Trophoblast cell (in vitro differentiated cells and primary cell): ENCODE measurements at regions not wholly inside any gene's neighbourhood (a gene's known extent, or its start where the extent isn't known, plus 50 kb on each side); places are given as distances from the start of the nearest gene placed in this dataset.

Experiments
- DNase-seq, 2 donors: peaks; one replicate each; pipeline ENCODE4 v3.0.0-alpha.2; 2016
- H2AFZ ChIP-seq: 2 replicates; pipeline ENCODE4 v1.6.1; 2013; ENCODE audit warnings: low read length, moderate library complexity, mild to moderate bottlenecking; ENCODE audit not compliant: insufficient read depth, poor library complexity
- H2AK5ac ChIP-seq: 2 replicates; pipeline ENCODE4 v1.6.1; 2013; ENCODE audit warnings: mild to moderate bottlenecking, low read length
- H2BK120ac ChIP-seq: 2 replicates; pipeline ENCODE4 v1.6.1; 2013; ENCODE audit warnings: low read length, mild to moderate bottlenecking, moderate library complexity; ENCODE audit not compliant: insufficient read depth, poor library complexity
- H2BK12ac ChIP-seq: 2 replicates; pipeline ENCODE4 v1.6.1; 2013; ENCODE audit warnings: mild to moderate bottlenecking, low read length, moderate library complexity
- H2BK5ac ChIP-seq: 2 replicates; pipeline ENCODE4 v1.6.1; 2013; ENCODE audit warnings: low read length, low read depth, moderate library complexity, mild to moderate bottlenecking; ENCODE audit not compliant: poor library complexity
- H3K14ac ChIP-seq: 2 replicates; pipeline ENCODE4 v1.6.1; 2013; ENCODE audit warnings: mild to moderate bottlenecking, low read length
- H3K18ac ChIP-seq: 2 replicates; pipeline ENCODE4 v1.6.1; 2013; ENCODE audit warnings: mild to moderate bottlenecking, low read length
- H3K23ac ChIP-seq: 2 replicates; pipeline ENCODE4 v1.6.1; 2013; ENCODE audit warnings: low read length
- H3K27ac ChIP-seq: 2 replicates; pipeline ENCODE4 v1.5.1; 2013; ENCODE audit warnings: low read depth, mild to moderate bottlenecking, inconsistent platforms, low read length, moderate library complexity
- H3K27me3 ChIP-seq: 2 replicates; pipeline ENCODE4 v1.6.1; 2013; ENCODE audit warnings: inconsistent platforms, mild to moderate bottlenecking, low read length, moderate library complexity; ENCODE audit not compliant: insufficient read depth
- H3K36me3 ChIP-seq, 2 experiments: 1 replicate in 1 of 2; 2 replicates in 1 of 2; pipeline ENCODE4 v1.6.1; 2013; ENCODE audit warnings: low read length in 2 of 2, mild to moderate bottlenecking in 2 of 2, moderate library complexity in 1 of 2; ENCODE audit not compliant: insufficient read depth in 2 of 2, control insufficient read depth in 1 of 2
- H3K4ac ChIP-seq: 2 replicates; pipeline ENCODE4 v1.6.1; 2013; ENCODE audit warnings: low read depth, mild to moderate bottlenecking, low read length, moderate library complexity
- H3K4me1 ChIP-seq, 2 experiments: 1 replicate in 1 of 2; 2 replicates in 1 of 2; pipeline ENCODE4 v1.6.1; 2013; ENCODE audit warnings: low read length in 2 of 2, mild to moderate bottlenecking in 2 of 2, moderate library complexity in 1 of 2; ENCODE audit not compliant: insufficient read depth in 2 of 2, control insufficient read depth in 1 of 2
- H3K4me2 ChIP-seq: 2 replicates; pipeline ENCODE4 v1.6.1; 2013; ENCODE audit warnings: inconsistent platforms, mild to moderate bottlenecking, low read length, moderate library complexity
- H3K4me3 ChIP-seq: 2 replicates; pipeline ENCODE4 v1.5.1; 2013; ENCODE audit warnings: mild to moderate bottlenecking, low read depth, low read length, inconsistent platforms
- H3K79me1 ChIP-seq: one replicate; pipeline ENCODE4 v1.6.1; 2013; ENCODE audit warnings: low read length
- H3K79me2 ChIP-seq: 2 replicates; pipeline ENCODE4 v1.6.1; 2013; ENCODE audit warnings: low read length, mild to moderate bottlenecking; ENCODE audit not compliant: control insufficient read depth, insufficient read depth, poor library complexity
- H3K9ac ChIP-seq: 2 replicates; pipeline ENCODE4 v1.6.1; 2013; ENCODE audit warnings: mild to moderate bottlenecking, low read length
- H3K9me3 ChIP-seq: 2 replicates; pipeline ENCODE4 v1.6.1; 2013; ENCODE audit warnings: low read depth, mild to moderate bottlenecking, control low read depth, inconsistent platforms, low read length; ENCODE audit not compliant: insufficient read depth
- H4K12ac ChIP-seq: 2 replicates; pipeline ENCODE4 v1.6.1; 2013; ENCODE audit warnings: low read depth, mild to moderate bottlenecking, low read length, moderate library complexity
- H4K8ac ChIP-seq: 2 replicates; pipeline ENCODE4 v1.6.1; 2013; ENCODE audit warnings: low read depth, mild to moderate bottlenecking, low read length, moderate library complexity
- H4K91ac ChIP-seq: one replicate; pipeline ENCODE4 v1.6.1; 2013; ENCODE audit warnings: low read depth, mild to moderate bottlenecking, low read length, moderate library complexity
- WGBS: extraction: QIAGEN DNeasy Blood & Tissue Kit; methylation state at CpG from one replicate; pipeline ENCODE4 v1.1.7; 2013; ENCODE audit warnings: missing lambda C conversion rate; ENCODE audit not compliant: insufficient read length, insufficient coverage; ENCODE audit errors: extremely low coverage; 5-methylcytosine and 5-hydroxymethylcytosine counted together

DNA sequence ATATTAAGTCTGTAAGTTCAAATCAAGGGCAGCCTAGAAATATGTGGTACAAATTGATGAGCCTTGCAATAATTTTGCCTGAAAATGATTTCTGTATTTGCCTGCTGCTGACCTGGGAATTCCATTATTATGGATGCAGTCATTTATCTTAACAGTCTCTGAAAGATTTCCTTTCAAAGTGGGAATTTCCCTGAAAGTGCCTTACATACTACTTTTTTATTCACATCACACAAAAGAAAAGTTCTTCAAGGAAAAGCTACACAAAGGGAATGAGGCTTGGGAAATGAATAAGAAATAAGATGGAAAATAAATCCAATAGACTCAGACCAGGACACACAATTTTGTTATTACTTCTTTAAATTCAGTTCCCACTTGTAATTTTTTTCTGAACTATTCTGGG lies 537.8 kb upstream of the PTGER4 start:
- no peak overlapping the region for H3K9ac ChIP-seq
- no peaks in the 10 kb centered on the region for H3K36me3 ChIP-seq
- no peaks in the 10 kb centered on the region for H3K79me1 ChIP-seq
- no peak overlapping the region for H3K4ac ChIP-seq
- H4K91ac ChIP-seq = no peak overlapping the region
- H3K4me3 ChIP-seq = no peak overlapping the region
- H2AFZ ChIP-seq = no peak overlapping the region
- no peaks in the 10 kb centered on the region for H3K79me2 ChIP-seq
- no peak overlapping the region for H2BK12ac ChIP-seq
- DNase-seq = no peak
- H3K27ac ChIP-seq = no peak overlapping the region
- no peak overlapping the region for H2BK120ac ChIP-seq
- no peak overlapping the region for H3K18ac ChIP-seq
- no peaks in the 10 kb centered on the region for H3K9me3 ChIP-seq
- H2BK5ac ChIP-seq = no peak overlapping the region
- no peak overlapping the region for H3K23ac ChIP-seq
- no peak overlapping the region for H4K12ac ChIP-seq
- H3K27me3 ChIP-seq = no peaks in the 10 kb centered on the region
- H3K14ac ChIP-seq = no peak overlapping the region
- no peak overlapping the region for H3K4me2 ChIP-seq
- H4K8ac ChIP-seq = no peak overlapping the region
- H3K4me1 ChIP-seq = no peaks in the 10 kb centered on the region
- no peak overlapping the region for H2AK5ac ChIP-seq

DNA sequence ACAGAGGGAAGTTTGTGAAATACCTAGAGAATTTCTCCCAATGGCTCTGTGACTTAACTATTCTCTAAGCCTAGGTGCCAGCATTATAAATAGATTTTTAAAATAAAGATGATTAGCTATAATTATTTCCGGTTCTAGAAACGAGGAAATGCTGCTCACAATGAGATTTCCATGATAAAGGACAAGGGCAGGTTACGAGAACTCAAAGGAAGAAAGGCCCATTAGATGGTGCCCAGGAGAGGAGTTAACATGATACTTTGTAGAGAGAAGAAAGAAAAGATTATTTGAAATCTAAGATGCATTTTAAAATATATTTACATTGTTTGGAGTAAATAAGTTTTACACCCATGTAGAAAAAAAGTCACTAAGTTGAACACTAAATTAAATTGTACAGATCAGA lies 538.3 kb upstream of the PTGER4 start:
- Histone ChIP-seq H4K8ac (no peak overlapping the region), H3K14ac (no peak overlapping the region), H2AK5ac (no peak overlapping the region), H3K9me3 (no peaks in the 10 kb centered on the region), H3K27me3 (no peaks in the 10 kb centered on the region), H3K27ac (no peak overlapping the region), H2BK5ac (no peak overlapping the region), H4K91ac (no peak overlapping the region), H2BK12ac (no peak overlapping the region), H3K4me1 (no peaks in the 10 kb centered on the region), H2AFZ (no peak overlapping the region), H4K12ac (no peak overlapping the region), H3K36me3 (no peaks in the 10 kb centered on the region), H3K79me1 (no peaks in the 10 kb centered on the region), H3K4me2 (no peak overlapping the region), H3K23ac (no peak overlapping the region), H3K4me3 (no peak overlapping the region), H3K9ac (no peak overlapping the region), H3K79me2 (no peaks in the 10 kb centered on the region), H2BK120ac (no peak overlapping the region), H3K18ac (no peak overlapping the region), H3K4ac (no peak overlapping the region)
- DNase-seq = no peak
- no CpG with 5 or more reads among the region's 3 CpGs for WGBS

DNA sequence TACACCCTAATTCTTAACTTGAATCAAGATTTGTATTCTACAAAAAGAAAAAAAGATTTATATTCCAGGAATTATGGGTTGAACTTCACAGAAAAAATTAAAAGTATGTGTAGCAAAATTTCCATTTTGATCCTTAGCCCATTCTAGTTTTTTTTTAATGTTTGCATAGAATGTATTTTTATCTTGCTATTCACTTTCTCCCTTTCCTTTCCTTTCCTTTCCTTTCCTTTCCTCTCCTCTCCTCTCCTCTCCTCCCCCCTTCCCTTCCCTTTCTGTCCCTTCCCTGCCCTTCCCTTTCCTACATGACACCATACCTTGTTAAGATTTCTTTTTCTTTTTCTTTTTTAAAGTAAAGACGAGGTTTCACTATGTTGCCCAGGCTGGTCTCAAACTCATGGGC lies 542.5 kb upstream of the PTGER4 start:
- no peak overlapping the region for H4K8ac ChIP-seq
- H2AK5ac ChIP-seq = no peak overlapping the region
- H2AFZ ChIP-seq = no peak overlapping the region
- H3K27me3 ChIP-seq = no peaks in the 10 kb centered on the region
- no peak overlapping the region for H3K4me2 ChIP-seq
- H3K79me2 ChIP-seq = no peaks in the 10 kb centered on the region
- H3K4ac ChIP-seq = no peak overlapping the region
- no peak overlapping the region for H2BK120ac ChIP-seq
- H4K12ac ChIP-seq = no peak overlapping the region
- no peak overlapping the region for H2BK5ac ChIP-seq
- no peak overlapping the region for H4K91ac ChIP-seq
- H3K23ac ChIP-seq = no peak overlapping the region
- no peak overlapping the region for H3K18ac ChIP-seq
- no peak for DNase-seq
- H3K9me3 ChIP-seq = no peaks in the 10 kb centered on the region
- no peaks in the 10 kb centered on the region for H3K79me1 ChIP-seq
- WGBS = no CpG with 5 or more reads among the region's 1 CpG
- no peak overlapping the region for H3K27ac ChIP-seq
- no peak overlapping the region for H2BK12ac ChIP-seq
- H3K4me1 ChIP-seq = no peaks in the 10 kb centered on the region
- H3K14ac ChIP-seq = no peak overlapping the region
- H3K4me3 ChIP-seq = no peak overlapping the region
- no peaks in the 10 kb centered on the region for H3K36me3 ChIP-seq
- no peak overlapping the region for H3K9ac ChIP-seq

DNA sequence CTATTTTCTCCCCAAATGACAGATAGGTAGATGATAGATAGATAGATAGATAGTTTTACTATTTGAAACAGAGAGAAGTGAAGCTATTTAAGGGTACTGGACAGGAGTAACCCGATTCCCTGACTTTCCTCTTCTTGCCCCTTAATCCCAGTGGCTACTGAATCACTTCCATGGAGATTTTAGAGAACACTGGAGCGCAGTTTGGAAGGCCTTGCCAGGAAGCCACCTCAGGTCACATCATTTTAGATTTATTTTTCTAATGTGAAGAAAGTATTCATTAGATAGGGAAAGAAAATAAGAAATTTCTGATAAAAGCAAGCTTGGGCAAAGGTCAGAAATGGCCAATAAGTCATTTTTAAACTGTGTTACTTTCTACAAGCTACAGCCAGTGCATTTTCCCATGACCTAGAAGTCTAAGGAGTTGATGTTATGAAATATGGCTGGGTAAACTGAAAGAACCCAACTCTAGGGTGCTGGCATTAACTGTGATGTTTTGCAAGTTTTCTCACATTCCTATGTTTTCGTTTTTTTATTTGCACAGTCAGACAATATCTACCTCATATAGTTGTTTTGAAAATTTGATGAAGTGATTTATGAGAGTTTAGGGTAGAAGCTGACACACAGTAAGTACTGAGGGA lies 544.7 kb upstream of the PTGER4 start:
- Histone ChIP-seq H3K79me2 (no peaks in the 10 kb centered on the region), H3K9ac (no peak overlapping the region), H4K8ac (no peak overlapping the region), H3K4ac (no peak overlapping the region), H4K12ac (no peak overlapping the region), H3K27ac (no peak overlapping the region), H2AK5ac (no peak overlapping the region), H3K23ac (no peak overlapping the region), H3K4me2 (no peak overlapping the region), H3K36me3 (no peaks in the 10 kb centered on the region), H2AFZ (no peak overlapping the region), H3K27me3 (no peaks in the 10 kb centered on the region), H3K4me3 (no peak overlapping the region), H3K18ac (no peak overlapping the region), H3K14ac (no peak overlapping the region), H3K4me1 (no peaks in the 10 kb centered on the region), H4K91ac (no peak overlapping the region), H3K9me3 (peaks cover 2% of the 10 kb centered on the region), H3K79me1 (no peaks in the 10 kb centered on the region), H2BK12ac (no peak overlapping the region), H2BK120ac (no peak overlapping the region), H2BK5ac (no peak overlapping the region)
- no peak for DNase-seq
- no CpG with 5 or more reads among the region's 3 CpGs for WGBS
